Peyer's patch (tissue), 4 donors: ENCODE measurements at regions not wholly inside any gene's neighbourhood (a gene's known extent, or its start where the extent isn't known, plus 50 kb on each side); places are given as distances from the start of the nearest gene placed in this dataset.

Source experiments
- CTCF ChIP-seq, 6 experiments: fragments of 450-650 bp in 4 of 6; fragments of 200-600 bp in 2 of 6; sonication (generic) in 1 of 6; IDR thresholded peaks; one replicate each; pipeline ENCODE4 v1.5.1; 2017 to 2019; ENCODE audit warnings: antibody characterized with exemption in 6 of 6, mild to moderate bottlenecking in 3 of 6, moderate library complexity in 1 of 6
- POLR2A ChIP-seq, 2 donors: fragments of 450-650 bp; IDR thresholded peaks; one replicate each; pipeline ENCODE4 v1.5.1; 2017; ENCODE audit warnings: antibody characterized with exemption in 2 of 2, mild to moderate bottlenecking in 2 of 2, moderate library complexity in 2 of 2

GRCh38 chr5:110002652-110003051 lies 312.9 kb downstream of the MAN2A1 start:
- TF ChIP-seq CTCF (IDR thresholded peaks at IDR 0.05) (no peak), POLR2A (IDR thresholded peaks at IDR 0.05) (no peak)
